ENCODE measurements at regions not wholly inside any gene's neighbourhood (a gene's known extent, or its start where the extent isn't known, plus 50 kb on each side); places are given as distances from the start of the nearest gene placed in this dataset.
A peak's percentile ranks its signal among the peaks of the same experiment; 100 is the strongest.

DNA sequence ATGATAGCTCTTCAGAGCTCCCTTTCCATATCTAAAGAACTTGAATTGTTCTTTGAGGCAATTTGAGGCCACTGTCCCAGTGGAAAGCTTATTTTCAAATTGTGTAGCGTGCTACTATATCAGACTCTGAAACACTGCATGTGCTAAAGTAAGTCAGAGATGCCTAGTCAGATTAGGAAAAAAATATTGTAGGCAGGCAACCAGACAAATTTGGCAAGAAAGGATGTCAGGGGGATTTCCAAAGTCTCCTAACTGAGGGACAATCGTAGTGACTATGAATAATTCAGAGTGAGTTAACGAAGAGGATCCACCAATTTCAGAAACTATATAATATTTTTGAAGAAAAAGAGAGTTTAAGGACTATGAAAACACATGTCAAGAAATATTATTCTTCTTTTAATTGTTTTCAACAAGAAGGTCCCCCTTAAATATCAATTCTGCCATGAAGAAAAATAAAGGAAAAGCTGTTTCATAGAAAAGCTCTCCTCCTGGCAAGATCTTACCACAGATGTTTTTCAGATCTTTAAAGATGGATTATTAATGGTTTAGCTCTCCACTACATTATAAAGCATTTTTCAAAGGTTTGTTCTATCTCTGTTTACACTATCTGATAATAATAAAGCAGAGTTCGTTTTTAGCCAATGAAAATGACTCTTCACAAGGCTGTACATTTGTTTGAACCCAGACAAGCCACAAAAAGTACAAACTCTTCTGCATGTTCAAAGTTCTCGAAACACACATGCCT, 273.5 kb upstream of the PTGER4 start:
- DNase-seq = no peak
- TF ChIP-seq, protein P1, sequence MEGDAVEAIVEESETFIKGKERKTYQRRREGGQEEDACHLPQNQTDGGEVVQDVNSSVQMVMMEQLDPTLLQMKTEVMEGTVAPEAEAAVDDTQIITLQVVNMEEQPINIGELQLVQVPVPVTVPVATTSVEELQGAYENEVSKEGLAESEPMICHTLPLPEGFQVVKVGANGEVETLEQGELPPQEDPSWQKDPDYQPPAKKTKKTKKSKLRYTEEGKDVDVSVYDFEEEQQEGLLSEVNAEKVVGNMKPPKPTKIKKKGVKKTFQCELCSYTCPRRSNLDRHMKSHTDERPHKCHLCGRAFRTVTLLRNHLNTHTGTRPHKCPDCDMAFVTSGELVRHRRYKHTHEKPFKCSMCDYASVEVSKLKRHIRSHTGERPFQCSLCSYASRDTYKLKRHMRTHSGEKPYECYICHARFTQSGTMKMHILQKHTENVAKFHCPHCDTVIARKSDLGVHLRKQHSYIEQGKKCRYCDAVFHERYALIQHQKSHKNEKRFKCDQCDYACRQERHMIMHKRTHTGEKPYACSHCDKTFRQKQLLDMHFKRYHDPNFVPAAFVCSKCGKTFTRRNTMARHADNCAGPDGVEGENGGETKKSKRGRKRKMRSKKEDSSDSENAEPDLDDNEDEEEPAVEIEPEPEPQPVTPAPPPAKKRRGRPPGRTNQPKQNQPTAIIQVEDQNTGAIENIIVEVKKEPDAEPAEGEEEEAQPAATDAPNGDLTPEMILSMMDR (IDR thresholded peaks at IDR 0.05) = no peak
- intact Hi-C loops (cut with DNase I, micrococcal nuclease) = no loop called here
- H3K9me3 ChIP-seq = no peaks in the 10 kb centered on the region
- H3K4me1 ChIP-seq (ENCODE audit: low read depth) = peaks cover 5% of the 10 kb centered on the region
- H3K36me3 ChIP-seq (ENCODE audit: low read depth) = no peaks in the 10 kb centered on the region
- H3K4me3 ChIP-seq = no peak overlapping the region
- no peak for ATAC-seq

DNA sequence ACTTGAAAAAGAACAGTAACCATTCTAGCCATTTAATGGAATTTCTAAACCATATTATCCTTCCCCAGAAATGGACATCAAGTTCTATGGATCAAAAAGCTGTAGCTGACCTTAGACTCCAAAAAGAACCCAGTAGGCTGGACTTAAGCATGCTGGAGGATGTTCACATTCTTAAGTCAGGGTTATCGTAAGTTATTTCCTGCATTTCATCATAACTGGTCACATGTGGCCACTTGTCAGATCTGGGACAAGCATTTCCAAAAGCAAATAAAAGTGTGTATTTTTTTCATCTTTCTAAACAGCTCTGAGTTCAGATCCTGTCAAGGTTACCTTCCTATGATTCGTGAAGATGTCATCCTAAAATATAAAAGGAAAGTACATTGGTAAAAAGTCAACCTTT, 274.5 kb upstream of the PTGER4 start:
- intact Hi-C loops (cut with DNase I, micrococcal nuclease) = no loop called here
- Histone ChIP-seq H3K9me3 (no peaks in the 10 kb centered on the region), H3K4me1 (ENCODE audit: low read depth) (peaks cover 5% of the 10 kb centered on the region), H3K36me3 (ENCODE audit: low read depth) (no peaks in the 10 kb centered on the region), H3K4me3 (no peak overlapping the region)
- DNase-seq = no peak
- ATAC-seq = peak; percentile 45
- TF ChIP-seq, protein P1 (IDR thresholded peaks at IDR 0.05) = no peak

DNA sequence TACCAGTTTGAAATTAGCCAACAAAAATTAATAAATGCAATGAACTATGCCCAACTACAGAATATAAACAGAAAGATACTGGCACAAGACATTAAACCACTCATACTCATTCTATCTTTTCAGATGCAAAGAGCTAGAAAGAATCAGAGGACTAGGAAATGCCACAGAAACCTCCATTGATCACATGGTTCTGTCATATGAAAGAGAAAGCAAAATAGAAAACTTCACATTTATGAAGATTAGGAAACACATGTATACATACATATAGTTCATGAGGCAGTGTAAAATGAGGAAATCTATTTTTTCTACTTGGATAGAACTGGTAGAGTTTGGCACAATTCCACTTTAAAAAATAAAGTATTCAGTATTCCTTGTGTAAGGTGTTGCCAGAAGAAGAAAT, 275.1 kb upstream of the PTGER4 start:
- TF ChIP-seq, protein P1 (IDR thresholded peaks at IDR 0.05) = no peak
- ATAC-seq = peak; percentile 42
- H3K9me3 ChIP-seq = no peaks in the 10 kb centered on the region

DNA sequence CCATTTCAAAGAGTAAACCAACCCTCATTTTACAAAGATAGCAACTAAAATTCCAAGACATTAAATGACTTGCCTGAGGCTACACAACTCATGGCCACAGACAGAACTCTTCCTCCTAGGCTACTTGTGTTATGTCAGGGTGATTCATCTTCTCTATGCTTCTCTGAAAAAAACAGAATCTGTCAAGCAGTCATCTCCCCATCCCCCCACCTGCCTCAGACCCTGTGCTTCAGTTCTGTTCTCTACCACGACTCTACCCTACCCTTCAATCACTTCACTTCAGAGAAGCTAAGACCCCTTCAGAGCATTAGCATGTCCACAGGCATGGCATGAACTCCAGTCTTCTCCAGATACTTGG, 277.7 kb upstream of the PTGER4 start:
- peaks cover under 1% of the 10 kb centered on the region for H3K4me1 ChIP-seq (ENCODE audit: low read depth)
- ATAC-seq = peak; percentile 38
- no peaks in the 10 kb centered on the region for H3K9me3 ChIP-seq
- no peak overlapping the region for H3K4me3 ChIP-seq
- no peak for DNase-seq
- intact Hi-C loops (cut with DNase I, micrococcal nuclease) = no loop called here
- TF ChIP-seq, protein P1 (IDR thresholded peaks at IDR 0.05) = no peak
- no peaks in the 10 kb centered on the region for H3K36me3 ChIP-seq (ENCODE audit: low read depth)

More for the DNA sequence above, 275.1 kb upstream of the PTGER4 start:
- Histone ChIP-seq H3K36me3 (ENCODE audit: low read depth) (no peaks in the 10 kb centered on the region), H3K4me1 (ENCODE audit: low read depth) (peaks cover 5% of the 10 kb centered on the region), H3K4me3 (no peak overlapping the region)
- no peak for DNase-seq
- intact Hi-C loops (cut with DNase I, micrococcal nuclease) = no loop called here

DNA sequence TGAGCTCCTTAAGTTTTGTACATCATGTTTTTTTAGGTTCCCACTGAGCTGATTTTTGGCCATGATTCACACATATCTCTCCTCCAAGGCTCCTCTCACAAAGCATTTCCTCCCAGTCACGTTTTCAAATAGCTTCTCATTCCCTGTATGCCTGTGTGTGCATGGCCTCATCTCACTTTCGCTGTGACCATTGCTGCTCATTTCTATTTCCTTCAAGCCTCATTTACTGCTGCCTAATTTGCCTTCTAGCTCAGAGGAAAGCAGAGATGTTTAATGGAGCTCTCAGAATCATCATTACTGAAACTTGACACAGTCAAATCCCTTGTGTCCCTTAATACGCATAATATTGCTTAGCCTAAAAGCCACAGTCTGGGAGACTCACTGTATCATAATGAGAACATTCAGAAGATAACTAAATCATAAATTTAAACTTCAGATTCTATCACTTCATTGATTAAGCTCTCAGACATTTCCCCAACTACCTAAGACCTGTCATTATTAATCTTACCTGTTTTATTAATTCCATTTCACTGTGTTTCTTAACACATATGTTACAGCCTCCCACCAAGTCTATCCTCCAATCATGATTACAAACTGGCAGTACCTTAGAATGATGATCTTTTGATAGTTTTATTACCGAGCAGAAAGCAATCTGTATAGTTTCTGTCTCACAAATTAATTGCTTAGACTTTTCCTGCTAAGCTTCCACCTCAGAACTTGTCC, 278.3 kb upstream of the PTGER4 start:
- no peak overlapping the region for H3K4me3 ChIP-seq
- no peaks in the 10 kb centered on the region for H3K36me3 ChIP-seq (ENCODE audit: low read depth)
- TF ChIP-seq, protein P1 (IDR thresholded peaks at IDR 0.05) = no peak
- no peaks in the 10 kb centered on the region for H3K4me1 ChIP-seq (ENCODE audit: low read depth)
- ATAC-seq (no peak), DNase-seq (no peak)
- H3K9me3 ChIP-seq = no peaks in the 10 kb centered on the region
- intact Hi-C loops (cut with DNase I, micrococcal nuclease) = no loop called here
